Panc1 (cell line): ENCODE measurements at regions not wholly inside any gene's neighbourhood (a gene's known extent, or its start where the extent isn't known, plus 50 kb on each side); places are given as distances from the start of the nearest gene placed in this dataset.

Source experiments
- POLR2AphosphoS5 ChIP-seq: IDR thresholded peaks from 2 replicates; pipeline ENCODE4 v1.6.1; 2012; ENCODE audit warnings: mild to moderate bottlenecking, low read depth, low read length, moderate library complexity
- TF ChIP-seq, protein P1 (sequence below): fragments of 450-650 bp; IDR thresholded peaks from 2 replicates; pipeline ENCODE4 v1.5.1; 2017; ENCODE audit warnings: mild to moderate bottlenecking

DNA sequence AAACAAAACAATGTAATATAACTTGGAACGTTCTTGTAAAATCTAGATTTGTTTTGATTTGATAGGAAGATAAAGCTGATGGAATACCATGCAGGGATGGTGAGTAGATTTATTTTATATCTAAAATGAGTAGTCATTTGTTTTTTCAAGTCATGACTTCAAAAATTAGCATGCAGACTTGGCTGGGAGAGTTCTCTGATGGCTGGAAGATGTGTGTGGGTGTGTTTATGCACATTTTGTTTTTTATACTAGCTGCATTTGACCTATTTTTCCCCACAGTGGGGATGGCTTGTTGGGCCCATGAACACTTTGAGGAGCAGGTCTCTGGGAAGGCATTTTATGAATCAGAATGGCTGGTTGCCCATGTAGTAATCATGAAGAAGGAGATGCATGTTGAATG, 109.2 kb downstream of the MTRR start:
- TF ChIP-seq, protein P1, sequence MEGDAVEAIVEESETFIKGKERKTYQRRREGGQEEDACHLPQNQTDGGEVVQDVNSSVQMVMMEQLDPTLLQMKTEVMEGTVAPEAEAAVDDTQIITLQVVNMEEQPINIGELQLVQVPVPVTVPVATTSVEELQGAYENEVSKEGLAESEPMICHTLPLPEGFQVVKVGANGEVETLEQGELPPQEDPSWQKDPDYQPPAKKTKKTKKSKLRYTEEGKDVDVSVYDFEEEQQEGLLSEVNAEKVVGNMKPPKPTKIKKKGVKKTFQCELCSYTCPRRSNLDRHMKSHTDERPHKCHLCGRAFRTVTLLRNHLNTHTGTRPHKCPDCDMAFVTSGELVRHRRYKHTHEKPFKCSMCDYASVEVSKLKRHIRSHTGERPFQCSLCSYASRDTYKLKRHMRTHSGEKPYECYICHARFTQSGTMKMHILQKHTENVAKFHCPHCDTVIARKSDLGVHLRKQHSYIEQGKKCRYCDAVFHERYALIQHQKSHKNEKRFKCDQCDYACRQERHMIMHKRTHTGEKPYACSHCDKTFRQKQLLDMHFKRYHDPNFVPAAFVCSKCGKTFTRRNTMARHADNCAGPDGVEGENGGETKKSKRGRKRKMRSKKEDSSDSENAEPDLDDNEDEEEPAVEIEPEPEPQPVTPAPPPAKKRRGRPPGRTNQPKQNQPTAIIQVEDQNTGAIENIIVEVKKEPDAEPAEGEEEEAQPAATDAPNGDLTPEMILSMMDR = no peak
- TF ChIP-seq POLR2AphosphoS5 = no peak
